Naive thymus-derived CD4-positive, alpha-beta T cell (primary cell): ENCODE measurements at regions not wholly inside any gene's neighbourhood (a gene's known extent, or its start where the extent isn't known, plus 50 kb on each side); places are given as distances from the start of the nearest gene placed in this dataset.
"Not testable (repeated sequence)": the region's sequence is repeated elsewhere in the genome, so short reads cannot be mapped to it uniquely, and the experiment has no call there.

Source experiments
- ATAC-seq: fragments of 150-1000 bp; cut with Tn5 transposase; 2 replicates; pipeline ENCODE4 v1.10.0; 2021; ENCODE audit warnings: mild to moderate bottlenecking, moderate library complexity
- CTCF ChIA-PET: fragments of 350-600 bp; sonication (Branson Sonifier 250); formaldehyde crosslinking; loops from one replicate; lab custom pipeline; 2021; ENCODE audit warnings: antibody characterized with exemption; lab: Charles Lee
- POLR2A ChIA-PET: fragments of 350-600 bp; sonication (Branson Sonifier 250); formaldehyde crosslinking; loops from one replicate; lab custom pipeline; 2021; ENCODE audit warnings: antibody characterized with exemption, inconsistent platforms; lab: Charles Lee
- DNase-seq, 9 donors: peaks; one replicate each; pipeline versions ENCODE4 v3.0.0 to v3.0.0-alpha.2; 2020 to 2022; ENCODE audit warnings: mixed read lengths in 1 of 9
- H3K27ac ChIP-seq: one replicate; pipeline ENCODE4 v1.7.0; 2013; ENCODE audit warnings: mild to moderate bottlenecking, low read depth, low read length, moderate library complexity
- H3K27me3 ChIP-seq, 2 donors: one replicate each; pipeline ENCODE4 v1.7.0; 2013; ENCODE audit warnings: low read length in 2 of 2, mild to moderate bottlenecking in 2 of 2, moderate library complexity in 2 of 2; ENCODE audit not compliant: control insufficient read depth in 2 of 2, insufficient read depth in 2 of 2
- H3K36me3 ChIP-seq, 3 experiments: 1 replicate in 2 of 3; 2 replicates in 1 of 3; pipeline ENCODE4 v1.7.0; 2013; ENCODE audit warnings: low read length in 3 of 3, mild to moderate bottlenecking in 3 of 3, moderate library complexity in 1 of 3; ENCODE audit not compliant: insufficient read depth in 3 of 3, control insufficient read depth in 2 of 3
- H3K4me1 ChIP-seq, 2 donors: one replicate each; pipeline ENCODE4 v1.7.0; 2013; ENCODE audit warnings: low read length in 2 of 2, mild to moderate bottlenecking in 2 of 2, moderate library complexity in 1 of 2; ENCODE audit not compliant: control insufficient read depth in 2 of 2, insufficient read depth in 2 of 2
- H3K4me3 ChIP-seq: 2 replicates; pipeline ENCODE4 v1.7.0; 2013; ENCODE audit warnings: mild to moderate bottlenecking, low read length
- H3K9me3 ChIP-seq, 3 experiments: 1 replicate in 2 of 3; 2 replicates in 1 of 3; pipeline ENCODE4 v1.7.0; 2013; ENCODE audit warnings: low read length in 3 of 3; ENCODE audit not compliant: control insufficient read depth in 2 of 3
- H3K27ac Mint-ChIP-seq, 9 donors: one replicate each; pipeline ENCODE4 v1.8.0; 2020 to 2022; ENCODE audit warnings: mixed read lengths in 9 of 9, mild to moderate bottlenecking in 8 of 9, moderate library complexity in 5 of 9, inconsistent platforms in 2 of 9
- H3K27me3 Mint-ChIP-seq, 5 donors: one replicate each; pipeline ENCODE4 v1.8.0; 2021 to 2022; ENCODE audit warnings: mixed read lengths in 5 of 5, mild to moderate bottlenecking in 1 of 5
- H3K36me3 Mint-ChIP-seq, 5 donors: one replicate each; pipeline ENCODE4 v1.8.0; 2020 to 2022; ENCODE audit warnings: mixed read lengths in 5 of 5, mild to moderate bottlenecking in 3 of 5, inconsistent platforms in 1 of 5
- H3K4me1 Mint-ChIP-seq, 7 donors: one replicate each; pipeline ENCODE4 v1.8.0; 2020 to 2022; ENCODE audit warnings: mixed read lengths in 7 of 7, mild to moderate bottlenecking in 3 of 7, inconsistent platforms in 1 of 7
- H3K4me3 Mint-ChIP-seq, 10 donors: one replicate each; pipeline ENCODE4 v1.8.0; 2020 to 2022; ENCODE audit warnings: mild to moderate bottlenecking in 10 of 10, mixed read lengths in 10 of 10, moderate library complexity in 6 of 10, inconsistent platforms in 2 of 10
- H3K9me3 Mint-ChIP-seq, 11 donors: one replicate each; pipeline ENCODE4 v1.8.0; 2020 to 2022; ENCODE audit warnings: mixed read lengths in 11 of 11, mild to moderate bottlenecking in 4 of 11, inconsistent platforms in 1 of 11, moderate library complexity in 1 of 11
- intact Hi-C, 2 donors: fragments of 100-400 bp; cut with micrococcal nuclease; formaldehyde crosslinking; loops; one replicate each; pipeline ENCODE4 v1.15.1; 2023

- H3K36me3 ChIP-seq, result no peaks in the 10 kb centered on the region
- ATAC-seq (no peak), DNase-seq (no peak)
- no peaks in the 10 kb centered on the region for H3K27me3 ChIP-seq
- no peak overlapping the region for H3K27ac Mint-ChIP-seq
- H3K4me1 Mint-ChIP-seq, result no peaks in the 10 kb centered on the region
- POLR2A ChIA-PET, result no interaction called here
- no peaks in the 10 kb centered on the region for H3K27me3 Mint-ChIP-seq
- H3K4me3 Mint-ChIP-seq, result no peak overlapping the region
- H3K9me3 ChIP-seq, result no peaks in the 10 kb centered on the region
- CTCF ChIA-PET, result no interaction called here
- H3K4me3 ChIP-seq, result no peak overlapping the region
- no peaks in the 10 kb centered on the region for H3K36me3 Mint-ChIP-seq
- peaks cover 2 to 22% (median 8%) of the 10 kb centered on the region in 11 donors for H3K9me3 Mint-ChIP-seq
- no peak overlapping the region for H3K27ac ChIP-seq
- H3K4me1 ChIP-seq, result no peaks in the 10 kb centered on the region
- intact Hi-C loops, result no loop called here
These were observed 393.1 kb upstream of the KCND2 start for GRCh38 chr7:119879835-119880234.

GRCh38 chr7:119886007-119886406 lies 387.0 kb upstream of the KCND2 start:
- Histone ChIP-seq H3K4me1 (no peaks in the 10 kb centered on the region), H3K27ac (no peak overlapping the region), H3K27me3 (no peaks in the 10 kb centered on the region), H3K4me3 (no peak overlapping the region), H3K36me3 (no peaks in the 10 kb centered on the region), H3K9me3 (no peaks in the 10 kb centered on the region)
- H3K36me3 Mint-ChIP-seq, result no peaks in the 10 kb centered on the region
- no peak overlapping the region for H3K27ac Mint-ChIP-seq
- DNase-seq, result no peak
- intact Hi-C loops, result no loop called here
- CTCF ChIA-PET, result no interaction called here
- no peak for ATAC-seq
- H3K4me3 Mint-ChIP-seq, result no peak overlapping the region
- H3K4me1 Mint-ChIP-seq, result no peaks in the 10 kb centered on the region
- H3K9me3 Mint-ChIP-seq, result peaks cover 0 to 29% (median 10%) of the 10 kb centered on the region in 11 donors
- no peaks in the 10 kb centered on the region for H3K27me3 Mint-ChIP-seq
- POLR2A ChIA-PET, result no interaction called here

- H3K36me3 Mint-ChIP-seq, POLR2A ChIA-PET, CTCF ChIA-PET, DNase-seq, H3K4me3 Mint-ChIP-seq, intact Hi-C loops, H3K4me3 ChIP-seq, ATAC-seq, H3K4me1 ChIP-seq, H3K27me3 ChIP-seq, H3K4me1 Mint-ChIP-seq, H3K27ac Mint-ChIP-seq, H3K9me3 ChIP-seq, H3K27ac ChIP-seq, H3K27me3 Mint-ChIP-seq, H3K36me3 ChIP-seq: not testable (repeated sequence)
- H3K9me3 Mint-ChIP-seq, result peaks cover 0 to 29% (median 10%) of the 10 kb centered on the region in 11 donors
These were observed 386.4 kb upstream of the KCND2 start for GRCh38 chr7:119886525-119886924.

- ATAC-seq (no peak), DNase-seq (no peak)
- Mint-ChIP-seq H3K27me3 (no peaks in the 10 kb centered on the region), H3K4me1 (no peaks in the 10 kb centered on the region), H3K9me3 (peaks cover 0 to 29% (median 9%) of the 10 kb centered on the region in 11 donors), H3K4me3 (no peak overlapping the region), H3K27ac (no peak overlapping the region), H3K36me3 (no peaks in the 10 kb centered on the region)
- intact Hi-C loops, result no loop called here
- H3K9me3 ChIP-seq, result no peaks in the 10 kb centered on the region
- ChIA-PET POLR2A (no interaction called here), CTCF (no interaction called here)
- no peaks in the 10 kb centered on the region for H3K27me3 ChIP-seq
- no peak overlapping the region for H3K4me3 ChIP-seq
- H3K4me1 ChIP-seq, result no peaks in the 10 kb centered on the region
- H3K27ac ChIP-seq, result no peak overlapping the region
- no peaks in the 10 kb centered on the region for H3K36me3 ChIP-seq
These were observed 384.7 kb upstream of the KCND2 start for GRCh38 chr7:119888251-119888650.

- no peaks in the 10 kb centered on the region for H3K27me3 Mint-ChIP-seq
- H3K9me3 Mint-ChIP-seq, result peaks cover 0 to 19% (median 4%) of the 10 kb centered on the region in 11 donors
- ATAC-seq (no peak), DNase-seq (no peak)
- H3K36me3 Mint-ChIP-seq, result no peaks in the 10 kb centered on the region
- no peaks in the 10 kb centered on the region for H3K4me1 Mint-ChIP-seq
- no peaks in the 10 kb centered on the region for H3K36me3 ChIP-seq
- no peak overlapping the region for H3K4me3 ChIP-seq
- POLR2A ChIA-PET, result no interaction called here
- CTCF ChIA-PET, result no interaction called here
- H3K27ac ChIP-seq, result no peak overlapping the region
- intact Hi-C loops, result no loop called here
- no peaks in the 10 kb centered on the region for H3K4me1 ChIP-seq
- H3K27ac Mint-ChIP-seq, result no peak overlapping the region
- H3K9me3 ChIP-seq, result no peaks in the 10 kb centered on the region
- no peak overlapping the region for H3K4me3 Mint-ChIP-seq
- no peaks in the 10 kb centered on the region for H3K27me3 ChIP-seq
These were observed 382.3 kb upstream of the KCND2 start for GRCh38 chr7:119890631-119891030.

GRCh38 chr7:119895320-119895719 lies 377.7 kb upstream of the KCND2 start:
- Mint-ChIP-seq H3K4me3 (no peak overlapping the region), H3K4me1 (no peaks in the 10 kb centered on the region), H3K27me3 (no peaks in the 10 kb centered on the region), H3K27ac (no peak overlapping the region), H3K36me3 (peaks cover 0 to 4% (median 0%) of the 10 kb centered on the region in 5 donors), H3K9me3 (peaks cover 0 to 21% (median 2%) of the 10 kb centered on the region in 11 donors)
- intact Hi-C loops, result no loop called here
- ChIA-PET POLR2A (no interaction called here), CTCF (no interaction called here)
- Histone ChIP-seq H3K4me1 (no peaks in the 10 kb centered on the region), H3K4me3 (no peak overlapping the region), H3K36me3 (no peaks in the 10 kb centered on the region), H3K27ac (no peak overlapping the region), H3K9me3 (no peaks in the 10 kb centered on the region), H3K27me3 (no peaks in the 10 kb centered on the region)
- ATAC-seq (no peak), DNase-seq (no peak)

GRCh38 chr7:119896386-119896785 lies 376.6 kb upstream of the KCND2 start:
- H3K4me1 Mint-ChIP-seq, result no peaks in the 10 kb centered on the region

More at GRCh38 chr7:119896386-119896785, 376.6 kb upstream of the KCND2 start:
- no peaks in the 10 kb centered on the region for H3K4me1 ChIP-seq
- intact Hi-C loops, result no loop called here
- Mint-ChIP-seq H3K4me3 (no peak overlapping the region), H3K27ac (no peak overlapping the region), H3K9me3 (peaks cover 0 to 16% (median 0%) of the 10 kb centered on the region in 11 donors), H3K27me3 (no peaks in the 10 kb centered on the region), H3K36me3 (peaks cover 0 to 4% (median 0%) of the 10 kb centered on the region in 5 donors)
- no peak overlapping the region for H3K4me3 ChIP-seq
- H3K27ac ChIP-seq, result no peak overlapping the region
- ChIA-PET CTCF (no interaction called here), POLR2A (no interaction called here)
- no peaks in the 10 kb centered on the region for H3K27me3 ChIP-seq
- no peak for ATAC-seq
- H3K9me3 ChIP-seq, result no peaks in the 10 kb centered on the region
- no peaks in the 10 kb centered on the region for H3K36me3 ChIP-seq
- DNase-seq, result no peak
